Activated B cell treated with CpG ODN at 0.5 μM for 24 hours (primary cell): ENCODE measurements at regions not wholly inside any gene's neighbourhood (a gene's known extent, or its start where the extent isn't known, plus 50 kb on each side); places are given as distances from the start of the nearest gene placed in this dataset.

Experiments
- ATAC-seq: fragments of 200-7000 bp; cut with Tn5 transposase; one replicate; pipeline ENCODE4 v1.10.0; 2021; ENCODE audit warnings: low read depth, mild to moderate bottlenecking, moderate library complexity
- CTCF ChIA-PET: fragments of 350-600 bp; sonication (Branson Sonifier 250); formaldehyde crosslinking; loops from one replicate; lab custom pipeline; 2021; ENCODE audit warnings: antibody characterized with exemption; lab: Charles Lee
- POLR2A ChIA-PET: fragments of 350-600 bp; sonication (Branson Sonifier 250); formaldehyde crosslinking; loops from one replicate; lab custom pipeline; 2021; ENCODE audit warnings: antibody characterized with exemption; lab: Charles Lee
- DNase-seq: peaks from one replicate; pipeline ENCODE4 v3.0.0; 2022
- H3K27ac Mint-ChIP-seq: one replicate; pipeline ENCODE4 v1.8.0; 2020; ENCODE audit warnings: mixed read lengths
- H3K27me3 Mint-ChIP-seq: one replicate; pipeline ENCODE4 v1.8.0; 2021; ENCODE audit warnings: mixed read lengths
- H3K36me3 Mint-ChIP-seq: one replicate; pipeline ENCODE4 v1.8.0; 2021; ENCODE audit warnings: low read depth, mixed read lengths
- H3K4me1 Mint-ChIP-seq: one replicate; pipeline ENCODE4 v1.8.0; 2021; ENCODE audit warnings: mixed read lengths
- H3K4me3 Mint-ChIP-seq: one replicate; pipeline ENCODE4 v1.8.0; 2020; ENCODE audit warnings: mild to moderate bottlenecking, mixed read lengths
- H3K9me3 Mint-ChIP-seq: one replicate; pipeline ENCODE4 v1.8.0; 2020; ENCODE audit warnings: mixed read lengths
- CTCF ChIP-seq: fragments of 200-600 bp; IDR thresholded peaks from one replicate; pipeline ENCODE4 v1.8.0; 2022; ENCODE audit warnings: antibody characterized with exemption, mild to moderate bottlenecking
- intact Hi-C: fragments of 100-400 bp; cut with micrococcal nuclease; formaldehyde crosslinking; loops from one replicate; pipeline ENCODE4 v1.15.1; 2024

- Mint-ChIP-seq H3K36me3 (no peaks in the 10 kb centered on the region), H3K27ac (no peak overlapping the region), H3K4me1 (no peaks in the 10 kb centered on the region), H3K27me3 (peaks cover 2% of the 10 kb centered on the region), H3K9me3 (peaks cover 2% of the 10 kb centered on the region), H3K4me3 (no peak overlapping the region)
- DNase-seq (no peak), ATAC-seq (no peak)
- intact Hi-C loops = no loop called here
- ChIA-PET CTCF (no interaction called here), POLR2A (no interaction called here)
- no peak for TF ChIP-seq CTCF
Observed at GRCh38 chr9:16132513-16132912, 579.7 kb downstream of the CCDC171 start.

GRCh38 chr9:16133032-16133431, 580.2 kb downstream of the CCDC171 start:
- Mint-ChIP-seq H3K4me1 (no peaks in the 10 kb centered on the region), H3K9me3 (peaks cover 2% of the 10 kb centered on the region), H3K27ac (no peak overlapping the region), H3K36me3 (no peaks in the 10 kb centered on the region), H3K27me3 (peaks cover 2% of the 10 kb centered on the region), H3K4me3 (no peak overlapping the region)
- ChIA-PET POLR2A (no interaction called here), CTCF (no interaction called here)
- ATAC-seq (no peak), DNase-seq (no peak)
- no peak for TF ChIP-seq CTCF
- intact Hi-C loops = no loop called here

GRCh38 chr9:16133556-16134227, 580.8 kb downstream of the CCDC171 start:
- TF ChIP-seq CTCF = no peak
- Mint-ChIP-seq H3K4me3 (no peak overlapping the region), H3K4me1 (no peaks in the 10 kb centered on the region), H3K27ac (no peak overlapping the region), H3K27me3 (peaks cover 2% of the 10 kb centered on the region), H3K9me3 (no peaks in the 10 kb centered on the region), H3K36me3 (no peaks in the 10 kb centered on the region)
- DNase-seq (no peak), ATAC-seq (no peak)
- intact Hi-C loops = no loop called here
- POLR2A ChIA-PET = no interaction called here
- CTCF ChIA-PET = interaction anchor here (0.5 kb wide), 1 partner anchor 22 kb away, joined by 3 read pairs; no protein-coding TSS in a partner anchor

- no peak for ATAC-seq
- Mint-ChIP-seq H3K36me3 (no peaks in the 10 kb centered on the region), H3K4me1 (no peaks in the 10 kb centered on the region), H3K9me3 (no peaks in the 10 kb centered on the region), H3K27me3 (peaks cover 2% of the 10 kb centered on the region), H3K27ac (no peak overlapping the region), H3K4me3 (no peak overlapping the region)
- ChIA-PET CTCF (interaction anchor here (0.5 kb wide), 1 partner anchor 22 kb away, joined by 3 read pairs; no protein-coding TSS in a partner anchor), POLR2A (no interaction called here)
- intact Hi-C loops = no loop called here
- TF ChIP-seq CTCF = no peak
- DNase-seq = no peak
Observed at GRCh38 chr9:16134351-16134750, 581.5 kb downstream of the CCDC171 start.

GRCh38 chr9:16135968-16136367, 583.1 kb downstream of the CCDC171 start:
- CTCF ChIA-PET = no interaction called here
- intact Hi-C loops = no loop called here
- Mint-ChIP-seq H3K27ac (no peak overlapping the region), H3K4me3 (no peak overlapping the region), H3K9me3 (no peaks in the 10 kb centered on the region), H3K4me1 (no peaks in the 10 kb centered on the region), H3K27me3 (peaks cover 2% of the 10 kb centered on the region), H3K36me3 (no peaks in the 10 kb centered on the region)
- no peak for TF ChIP-seq CTCF
- POLR2A ChIA-PET = no interaction called here
- DNase-seq = no peak
- ATAC-seq = no peak
